PC-9 (cell line): ENCODE measurements at regions not wholly inside any gene's neighbourhood (a gene's known extent, or its start where the extent isn't known, plus 50 kb on each side); places are given as distances from the start of the nearest gene placed in this dataset.
A peak's percentile ranks its signal among the peaks of the same experiment; 100 is the strongest.

Experiments
- BruUV-seq: library from RNA; stranded (reverse); fragments of 400-500 nt; replicated peaks from 2 replicates; lab custom pipeline; 2021; lab: Mats Ljungman, UMichigan
- CTCF ChIA-PET: fragments of 300-600 bp; sonication (Branson Sonifier 250); formaldehyde crosslinking; loops from one replicate; lab custom pipeline; 2022; ENCODE audit warnings: antibody characterized with exemption; lab: Charles Lee
- POLR2A ChIA-PET: fragments of 300-600 bp; sonication (Branson Sonifier 250); formaldehyde crosslinking; loops from one replicate; lab custom pipeline; 2022; ENCODE audit warnings: antibody characterized with exemption; ENCODE audit not compliant: unreplicated experiment; lab: Charles Lee
- DNase-seq, 2 experiments: peaks; one replicate each; pipeline versions ENCODE4 v3.0.0 to v3.0.0-alpha.2; 2015 to 2022; ENCODE audit warnings: mixed read lengths in 1 of 2
- H2AFZ ChIP-seq: fragments of 200-600 bp; sonication (generic); 2 replicates; pipeline ENCODE4 v1.8.1; 2017; ENCODE audit warnings: antibody characterized with exemption
- H3F3A ChIP-seq: fragments of 200-600 bp; sonication (generic); 2 replicates; pipeline ENCODE4 v1.8.1; 2017; ENCODE audit warnings: antibody characterized with exemption, mild to moderate bottlenecking, low read depth; ENCODE audit not compliant: insufficient read depth
- H3K27ac ChIP-seq: fragments of 200-600 bp; sonication (generic); 2 replicates; pipeline ENCODE4 v1.6.1; 2016; ENCODE audit warnings: mixed run types
- H3K27me3 ChIP-seq: fragments of 200-600 bp; sonication (generic); 2 replicates; pipeline ENCODE4 v1.6.1; 2016; ENCODE audit warnings: low read depth, mixed run types; ENCODE audit not compliant: insufficient read depth
- H3K36me3 ChIP-seq: fragments of 200-600 bp; sonication (generic); 2 replicates; pipeline ENCODE4 v1.6.1; 2016; ENCODE audit warnings: low read depth, mixed run types
- H3K4me1 ChIP-seq: fragments of 200-600 bp; sonication (generic); replicated peaks from 2 replicates; pipeline ENCODE4 v1.6.1; 2016; ENCODE audit warnings: mixed run types; ENCODE audit not compliant: insufficient read depth
- H3K4me2 ChIP-seq: fragments of 200-600 bp; sonication (generic); 2 replicates; pipeline ENCODE4 v1.6.1; 2017; ENCODE audit warnings: mixed run types
- H3K4me3 ChIP-seq: fragments of 200-600 bp; sonication (generic); 2 replicates; pipeline ENCODE4 v1.6.1; 2016; ENCODE audit warnings: mixed run types
- H3K79me2 ChIP-seq: fragments of 200-600 bp; sonication (generic); 2 replicates; pipeline ENCODE4 v1.6.1; 2017; ENCODE audit warnings: low read depth, mixed run types
- H3K9me2 ChIP-seq: fragments of 200-600 bp; sonication (generic); 2 replicates; pipeline ENCODE4 v1.8.1; 2017; ENCODE audit warnings: mild to moderate bottlenecking; ENCODE audit not compliant: insufficient read depth
- H3K9me3 ChIP-seq: fragments of 200-600 bp; sonication (generic); 2 replicates; pipeline ENCODE4 v1.8.1; 2016; ENCODE audit warnings: low read depth; ENCODE audit not compliant: insufficient read depth
- H4K20me1 ChIP-seq: fragments of 200-600 bp; sonication (generic); 2 replicates; pipeline ENCODE4 v1.8.1; 2017; ENCODE audit not compliant: insufficient read depth
- EZH2 ChIP-seq: fragments of 200-600 bp; sonication (generic); IDR thresholded peaks from 2 replicates; pipeline ENCODE4 v1.8.0; 2017; ENCODE audit warnings: antibody characterized with exemption, low read depth
- intact Hi-C: fragments of 100-400 bp; cut with micrococcal nuclease; formaldehyde crosslinking; loops from one replicate; pipeline ENCODE4 v1.10.0; 2022; ENCODE audit not compliant: unreplicated experiment
- TF ChIP-seq, protein P1 (sequence below): fragments of 200-600 bp; sonication (generic); conservative IDR thresholded peaks from 2 replicates; pipeline ENCODE4 v1.6.1; 2017; ENCODE audit warnings: mixed run types, antibody characterized with exemption, mild to moderate bottlenecking, moderate library complexity

DNA sequence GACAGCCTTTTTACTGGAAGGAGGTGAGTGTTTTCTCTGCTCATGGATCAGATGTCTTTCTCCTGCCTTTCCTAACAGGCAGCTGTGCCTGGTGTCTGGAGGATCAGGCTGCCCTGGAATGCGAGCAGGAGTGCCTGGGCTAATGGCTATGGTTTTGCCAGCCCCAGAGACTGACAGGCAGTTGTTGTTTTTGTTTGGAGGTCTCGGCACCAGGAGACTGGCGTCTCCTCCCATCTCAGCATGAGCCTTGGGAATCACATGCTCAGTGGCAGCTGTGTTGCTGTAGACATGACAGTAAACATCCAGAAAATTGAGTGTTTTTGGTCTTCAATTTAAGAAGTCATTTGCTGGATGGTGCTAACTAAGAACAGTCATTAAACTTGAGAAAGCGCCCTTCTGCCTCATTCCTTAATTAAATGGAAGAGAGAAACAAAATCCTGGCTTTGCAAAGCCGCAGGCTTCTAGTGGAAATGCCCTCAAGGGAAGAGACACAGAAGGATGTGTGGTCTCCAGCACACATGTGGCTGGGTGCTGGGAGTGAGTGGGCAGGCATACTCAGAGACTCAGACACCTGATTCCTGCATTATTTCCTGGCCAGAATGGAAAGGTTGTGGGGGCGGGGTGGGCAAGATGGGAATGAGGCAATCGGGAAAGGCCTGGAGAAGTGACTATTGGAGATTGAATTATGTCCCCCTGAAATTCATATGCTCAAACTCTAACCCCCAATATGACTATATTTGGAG, 97.0 kb upstream of the NMNAT3 start:
- no TSS peak for BruUV-seq
- H2AFZ ChIP-seq: no peak overlapping the region
- intact Hi-C loops: no loop called here

DNA sequence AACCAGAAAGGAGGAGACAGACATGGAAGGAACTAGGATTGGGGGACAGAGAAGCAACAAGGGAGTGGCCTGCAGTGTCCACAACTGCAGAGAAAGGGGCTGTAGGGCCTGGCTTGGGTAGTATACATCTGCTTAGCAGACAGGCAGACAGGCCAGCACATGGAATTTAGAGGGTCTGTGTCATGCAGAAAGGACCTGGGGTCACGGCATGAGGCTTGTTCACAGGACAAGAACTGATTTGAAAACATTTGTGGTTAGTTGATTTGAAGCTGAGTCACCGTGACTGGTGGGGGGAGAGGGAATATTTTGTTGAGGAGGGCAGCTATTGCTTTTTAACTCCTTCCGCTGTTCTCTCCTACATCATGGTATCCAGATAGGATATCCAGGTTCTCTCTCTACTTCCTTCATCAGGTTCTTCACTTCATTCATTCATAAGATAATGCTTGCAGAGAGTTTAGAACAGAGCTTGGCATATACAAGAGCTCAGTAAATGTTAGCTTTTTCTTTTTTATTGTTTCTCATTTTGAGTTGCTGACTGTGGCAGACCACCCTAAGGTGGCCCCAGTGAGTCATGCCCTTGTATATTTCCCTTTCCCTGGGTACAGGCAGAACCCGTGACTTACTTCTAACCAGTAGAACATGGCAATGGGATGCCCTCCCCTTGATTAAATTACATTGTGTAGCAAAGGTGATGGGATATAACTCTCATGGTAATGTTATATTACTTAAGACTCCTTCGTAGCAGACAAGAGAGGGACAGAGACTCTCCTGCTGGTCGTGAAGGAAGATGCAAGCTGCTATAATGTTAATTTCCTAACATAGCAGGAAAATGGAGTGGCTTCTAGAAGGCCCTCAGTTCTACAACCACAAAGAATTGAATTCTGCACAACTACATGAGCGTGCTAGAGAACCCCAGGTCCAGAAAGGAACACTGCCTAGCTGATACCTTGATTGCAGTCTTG, 95.0 kb upstream of the NMNAT3 start:
- intact Hi-C loops: no loop called here
- no peaks in the 10 kb centered on the region for H3K27me3 ChIP-seq
- H3K9me3 ChIP-seq: no peaks in the 10 kb centered on the region
- peak overlapping the region; percentile 15; the same call in 1 of the 2 replicates for H3K4me2 ChIP-seq
- no peaks in the 10 kb centered on the region for H3K79me2 ChIP-seq
- peak in 1 of 2 experiments; percentile 21 for DNase-seq
- no peak overlapping the region for H3K27ac ChIP-seq
- no peaks in the 10 kb centered on the region for H4K20me1 ChIP-seq
- ChIA-PET POLR2A (no interaction called here), CTCF (no interaction called here)
- no peak overlapping the region for H3K4me3 ChIP-seq
- H3K4me1 ChIP-seq: peaks cover 18% of the 10 kb centered on the region
- no peaks in the 10 kb centered on the region for H3F3A ChIP-seq
- H3K36me3 ChIP-seq: no peaks in the 10 kb centered on the region
- H3K9me2 ChIP-seq: no peaks in the 10 kb centered on the region
- TF ChIP-seq, protein P1, sequence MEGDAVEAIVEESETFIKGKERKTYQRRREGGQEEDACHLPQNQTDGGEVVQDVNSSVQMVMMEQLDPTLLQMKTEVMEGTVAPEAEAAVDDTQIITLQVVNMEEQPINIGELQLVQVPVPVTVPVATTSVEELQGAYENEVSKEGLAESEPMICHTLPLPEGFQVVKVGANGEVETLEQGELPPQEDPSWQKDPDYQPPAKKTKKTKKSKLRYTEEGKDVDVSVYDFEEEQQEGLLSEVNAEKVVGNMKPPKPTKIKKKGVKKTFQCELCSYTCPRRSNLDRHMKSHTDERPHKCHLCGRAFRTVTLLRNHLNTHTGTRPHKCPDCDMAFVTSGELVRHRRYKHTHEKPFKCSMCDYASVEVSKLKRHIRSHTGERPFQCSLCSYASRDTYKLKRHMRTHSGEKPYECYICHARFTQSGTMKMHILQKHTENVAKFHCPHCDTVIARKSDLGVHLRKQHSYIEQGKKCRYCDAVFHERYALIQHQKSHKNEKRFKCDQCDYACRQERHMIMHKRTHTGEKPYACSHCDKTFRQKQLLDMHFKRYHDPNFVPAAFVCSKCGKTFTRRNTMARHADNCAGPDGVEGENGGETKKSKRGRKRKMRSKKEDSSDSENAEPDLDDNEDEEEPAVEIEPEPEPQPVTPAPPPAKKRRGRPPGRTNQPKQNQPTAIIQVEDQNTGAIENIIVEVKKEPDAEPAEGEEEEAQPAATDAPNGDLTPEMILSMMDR: no peak
- TF ChIP-seq EZH2: no peak
- H2AFZ ChIP-seq: peak overlapping the region; percentile 31; the same call in 1 of the 2 replicates
- BruUV-seq: no TSS peak

More for the DNA sequence above, 97.0 kb upstream of the NMNAT3 start:
- ChIA-PET POLR2A (no interaction called here), CTCF (no interaction called here)
- Histone ChIP-seq H3K9me3 (no peaks in the 10 kb centered on the region), H3K36me3 (no peaks in the 10 kb centered on the region), H3K9me2 (no peaks in the 10 kb centered on the region), H3F3A (no peaks in the 10 kb centered on the region), H3K27me3 (peaks cover 5% of the 10 kb centered on the region; the same call in 1 of the 2 replicates), H3K27ac (no peak overlapping the region), H3K4me3 (no peak overlapping the region), H3K79me2 (no peaks in the 10 kb centered on the region), H4K20me1 (no peaks in the 10 kb centered on the region), H3K4me1 (peaks cover 18% of the 10 kb centered on the region), H3K4me2 (no peak overlapping the region)
- no peak for TF ChIP-seq EZH2
- TF ChIP-seq, protein P1: no peak
- DNase-seq: no peak

DNA sequence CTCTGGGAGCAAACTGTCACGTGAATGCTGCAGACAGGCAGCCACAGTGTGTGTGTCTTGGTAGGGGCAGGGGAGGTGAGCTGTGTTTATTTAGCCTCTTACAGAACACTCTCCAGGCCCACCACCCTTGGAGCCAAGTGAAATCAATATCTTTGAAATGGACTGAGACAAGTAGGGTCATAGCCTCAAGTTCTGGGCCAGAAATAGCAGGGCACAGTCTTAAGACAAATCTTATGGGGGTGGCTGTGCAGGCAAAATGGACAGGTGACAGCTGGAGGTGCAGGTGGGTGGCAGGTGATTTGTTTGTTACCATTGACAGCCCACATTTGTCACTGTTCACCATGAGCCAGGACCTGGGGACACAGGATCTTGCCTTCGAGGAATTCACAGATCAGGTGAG, 93.6 kb upstream of the NMNAT3 start:
- H3K4me2 ChIP-seq: no peak overlapping the region
- BruUV-seq: no TSS peak
- CTCF ChIA-PET: no interaction called here

More for the DNA sequence above, 93.6 kb upstream of the NMNAT3 start:
- no peaks in the 10 kb centered on the region for H3K27me3 ChIP-seq
- no peaks in the 10 kb centered on the region for H3K9me2 ChIP-seq
- POLR2A ChIA-PET: no interaction called here
- H3K4me1 ChIP-seq: peaks cover 18% of the 10 kb centered on the region
- no peaks in the 10 kb centered on the region for H3K9me3 ChIP-seq
- H3K36me3 ChIP-seq: no peaks in the 10 kb centered on the region
- H2AFZ ChIP-seq: no peak overlapping the region
- no peaks in the 10 kb centered on the region for H4K20me1 ChIP-seq
- no peak overlapping the region for H3K4me3 ChIP-seq
- DNase-seq: no peak
- H3K79me2 ChIP-seq: no peaks in the 10 kb centered on the region
- intact Hi-C loops: no loop called here
- TF ChIP-seq, protein P1: no peak
- no peak for TF ChIP-seq EZH2
- no peak overlapping the region for H3K27ac ChIP-seq
- no peaks in the 10 kb centered on the region for H3F3A ChIP-seq
